ENCODE measurements at regions not wholly inside any gene's neighbourhood (a gene's known extent, or its start where the extent isn't known, plus 50 kb on each side); places are given as distances from the start of the nearest gene placed in this dataset.
"Not testable (repeated sequence)": the region's sequence is repeated elsewhere in the genome, so short reads cannot be mapped to it uniquely, and the experiment has no call there.

DNA sequence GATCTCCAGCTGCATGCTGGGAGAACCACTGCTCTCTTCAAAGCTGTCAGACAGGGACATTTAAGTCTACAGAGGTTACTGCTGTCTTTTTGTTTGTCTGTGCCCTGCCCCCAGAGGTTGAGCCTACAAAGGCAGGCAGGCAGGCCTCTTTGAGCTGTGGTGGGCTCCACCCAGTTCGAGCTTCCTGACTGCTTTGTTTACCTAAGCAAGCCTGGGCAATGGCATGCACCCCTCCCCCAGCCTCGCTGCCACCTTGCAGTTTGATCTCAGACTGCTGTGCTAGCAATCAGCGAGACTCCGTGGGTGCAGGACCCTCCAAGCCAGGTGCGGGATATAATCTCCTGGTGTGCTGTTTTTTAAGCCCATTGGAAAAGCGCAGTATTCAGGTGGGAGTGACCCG, 591.0 kb upstream of the IL12A start:
- not testable (repeated sequence) for TF ChIP-seq POLR2AphosphoS5 (IDR thresholded peaks at IDR 0.05; ENCODE audit: low read depth, low read length); POLR2A (IDR thresholded peaks at IDR 0.05; ENCODE audit: low read depth, low read length); TAF1 (IDR thresholded peaks at IDR 0.05; ENCODE audit: low read depth, low read length); PAX5 (IDR thresholded peaks at IDR 0.05; ENCODE audit: insufficient read depth, low read length, severe bottlenecking); SPI1 (IDR thresholded peaks at IDR 0.05; ENCODE audit: low read depth, low read length)
